ENCODE measurements at regions not wholly inside any gene's neighbourhood (a gene's known extent, or its start where the extent isn't known, plus 50 kb on each side); places are given as distances from the start of the nearest gene placed in this dataset.
"Not testable (repeated sequence)": the region's sequence is repeated elsewhere in the genome, so short reads cannot be mapped to it uniquely, and the experiment has no call there.

- TF ChIP-seq ZNF274 (IDR thresholded peaks at IDR 0.05; ENCODE audit: low read depth, low read length), result no peak
- no peak for TF ChIP-seq YY1 (IDR thresholded peaks at IDR 0.05; ENCODE audit: insufficient read depth, insufficient read length)
- TF ChIP-seq SUZ12 (IDR thresholded peaks at IDR 0.05; ENCODE audit: extremely low read depth, insufficient read depth, insufficient read length), result no peak
- Histone ChIP-seq H3K9me3 (ENCODE audit: insufficient read depth, low read length) (no peaks in the 10 kb centered on the region), H3K4me1 (ENCODE audit: insufficient read depth, insufficient read length) (no peaks in the 10 kb centered on the region), H3K27me3 (ENCODE audit: insufficient read depth, insufficient read length) (no peaks in the 10 kb centered on the region), H3K36me3 (ENCODE audit: insufficient read depth, insufficient read length, low read length) (no peaks in the 10 kb centered on the region), H3K4me3 (ENCODE audit: insufficient read length, low read depth) (no peak overlapping the region), H3K9ac (ENCODE audit: insufficient read length, low read depth) (no peak overlapping the region)
- DNase-seq (ENCODE audit: low read depth, low spot score), result no peak
Measured at GRCh38 chr12:83462419-83462818, 775.7 kb downstream of the TMTC2 start.

DNA sequence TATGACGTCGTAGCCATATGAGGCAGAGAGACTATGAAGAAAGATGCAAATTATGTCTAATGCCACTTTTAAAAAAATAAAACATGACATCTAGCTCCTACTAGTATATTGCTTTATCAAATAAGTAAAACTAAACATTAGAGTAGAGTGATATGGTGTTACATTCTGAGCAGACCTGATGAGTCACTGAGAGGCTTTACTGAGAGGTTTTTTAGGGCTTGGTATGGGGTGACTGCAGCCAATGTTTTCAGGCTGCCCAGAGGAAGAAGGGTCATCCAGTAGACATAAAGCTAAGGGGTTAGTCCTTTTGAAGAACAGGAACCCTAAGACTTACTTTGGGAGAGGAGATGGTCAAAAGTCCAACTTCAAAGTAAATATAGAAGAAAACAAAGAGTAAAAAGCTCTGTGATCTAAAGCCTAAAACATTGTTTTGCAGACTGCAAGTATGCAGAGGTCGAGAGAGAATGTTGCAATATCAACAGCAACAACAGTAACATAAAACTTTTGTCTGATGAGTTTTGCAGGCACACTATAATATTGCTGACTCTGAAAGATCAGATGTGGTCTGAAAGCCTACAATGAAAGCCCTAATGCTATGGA is 774.7 kb downstream of the TMTC2 start:
- no peak overlapping the region for H3K9ac ChIP-seq (ENCODE audit: insufficient read length, low read depth)
- H3K4me3 ChIP-seq (ENCODE audit: insufficient read length, low read depth), result no peak overlapping the region
- H3K9me3 ChIP-seq (ENCODE audit: insufficient read depth, low read length), result no peaks in the 10 kb centered on the region
- H3K4me1 ChIP-seq (ENCODE audit: insufficient read depth, insufficient read length), result no peaks in the 10 kb centered on the region
- no peaks in the 10 kb centered on the region for H3K27me3 ChIP-seq (ENCODE audit: insufficient read depth, insufficient read length)
- no peaks in the 10 kb centered on the region for H3K36me3 ChIP-seq (ENCODE audit: insufficient read depth, insufficient read length, low read length)
- no peak for TF ChIP-seq ZNF274 (IDR thresholded peaks at IDR 0.05; ENCODE audit: low read depth, low read length)
- DNase-seq (ENCODE audit: low read depth, low spot score), result no peak

GRCh38 chr12:83451189-83451588 is 764.5 kb downstream of the TMTC2 start:
- H3K27me3 ChIP-seq (ENCODE audit: insufficient read depth, insufficient read length), result no peaks in the 10 kb centered on the region
- TF ChIP-seq ZNF274 (IDR thresholded peaks at IDR 0.05; ENCODE audit: low read depth, low read length), result no peak
- no peak for TF ChIP-seq YY1 (IDR thresholded peaks at IDR 0.05; ENCODE audit: insufficient read depth, insufficient read length)
- TF ChIP-seq SUZ12 (IDR thresholded peaks at IDR 0.05; ENCODE audit: extremely low read depth, insufficient read depth, insufficient read length), result no peak
- H3K4me3 ChIP-seq (ENCODE audit: insufficient read length, low read depth), result no peak overlapping the region
- no peaks in the 10 kb centered on the region for H3K9me3 ChIP-seq (ENCODE audit: insufficient read depth, low read length)
- H3K36me3 ChIP-seq (ENCODE audit: insufficient read depth, insufficient read length, low read length), result no peaks in the 10 kb centered on the region
- no peak for DNase-seq (ENCODE audit: low read depth, low spot score)
- H3K4me1 ChIP-seq (ENCODE audit: insufficient read depth, insufficient read length), result no peaks in the 10 kb centered on the region
- H3K9ac ChIP-seq (ENCODE audit: insufficient read length, low read depth), result no peak overlapping the region

DNA sequence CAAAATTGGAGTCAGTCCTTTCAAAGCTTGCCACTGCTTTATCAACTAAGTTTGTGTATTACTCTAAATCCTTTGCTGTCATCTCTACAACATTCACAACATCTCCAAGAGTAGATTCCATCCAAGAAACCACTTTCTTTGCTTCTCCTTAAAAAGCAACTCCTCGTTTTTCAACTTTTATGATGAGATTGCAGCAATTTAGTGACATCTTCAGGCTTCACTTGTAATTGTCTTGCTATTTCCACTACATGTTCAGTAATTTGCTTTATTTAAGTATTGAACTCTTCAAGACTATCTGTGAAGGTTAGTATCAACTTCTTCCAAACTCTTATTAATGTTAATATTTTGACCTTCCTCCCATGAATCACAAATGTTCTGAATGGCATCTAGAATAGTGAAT is 747.9 kb downstream of the TMTC2 start:
- no peaks in the 10 kb centered on the region for H3K27me3 ChIP-seq (ENCODE audit: insufficient read depth, insufficient read length)
- no peaks in the 10 kb centered on the region for H3K9me3 ChIP-seq (ENCODE audit: insufficient read depth, low read length)
- DNase-seq (ENCODE audit: low read depth, low spot score), result no peak
- TF ChIP-seq YY1 (IDR thresholded peaks at IDR 0.05; ENCODE audit: insufficient read depth, insufficient read length) (no peak), ZNF274 (IDR thresholded peaks at IDR 0.05; ENCODE audit: low read depth, low read length) (no peak), SUZ12 (IDR thresholded peaks at IDR 0.05; ENCODE audit: extremely low read depth, insufficient read depth, insufficient read length) (no peak)
- H3K4me1 ChIP-seq (ENCODE audit: insufficient read depth, insufficient read length), result no peaks in the 10 kb centered on the region
- H3K36me3 ChIP-seq (ENCODE audit: insufficient read depth, insufficient read length, low read length), result no peaks in the 10 kb centered on the region
- no peak overlapping the region for H3K4me3 ChIP-seq (ENCODE audit: insufficient read length, low read depth)
- H3K9ac ChIP-seq (ENCODE audit: insufficient read length, low read depth), result no peak overlapping the region

DNA sequence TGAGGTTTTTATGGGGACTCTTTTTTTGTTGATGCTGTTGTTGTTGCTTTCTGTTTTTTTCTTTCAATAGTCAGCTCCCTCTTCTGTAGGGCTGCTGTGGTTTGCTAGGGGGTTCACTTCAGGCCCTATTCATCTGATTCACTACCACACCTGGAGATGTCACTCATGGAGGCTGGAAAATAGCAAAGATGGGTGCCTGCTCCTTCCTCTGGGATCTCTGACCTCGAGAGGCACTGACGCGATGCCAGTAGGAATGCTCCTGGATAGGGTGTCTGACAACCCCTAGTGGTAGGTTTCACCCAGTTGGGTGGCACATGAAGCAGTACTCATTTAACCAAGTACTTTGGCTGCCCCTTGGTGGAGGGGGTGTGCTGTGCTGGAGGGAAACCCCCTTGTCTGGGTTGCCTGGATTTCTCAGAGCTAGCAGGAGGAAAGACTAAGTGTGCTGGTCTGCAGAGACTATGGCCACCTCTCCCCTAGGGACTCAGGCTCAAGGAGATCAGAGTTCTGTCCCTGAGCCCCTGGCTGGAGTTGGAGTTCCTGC is 745.5 kb downstream of the TMTC2 start:
- TF ChIP-seq SUZ12 (IDR thresholded peaks at IDR 0.05; ENCODE audit: extremely low read depth, insufficient read depth, insufficient read length) (no peak), ZNF274 (IDR thresholded peaks at IDR 0.05; ENCODE audit: low read depth, low read length) (no peak), YY1 (IDR thresholded peaks at IDR 0.05; ENCODE audit: insufficient read depth, insufficient read length) (no peak)
- Histone ChIP-seq H3K4me1 (ENCODE audit: insufficient read depth, insufficient read length) (no peaks in the 10 kb centered on the region), H3K9me3 (ENCODE audit: insufficient read depth, low read length) (no peaks in the 10 kb centered on the region), H3K4me3 (ENCODE audit: insufficient read length, low read depth) (no peak overlapping the region), H3K27me3 (ENCODE audit: insufficient read depth, insufficient read length) (no peaks in the 10 kb centered on the region), H3K36me3 (ENCODE audit: insufficient read depth, insufficient read length, low read length) (no peaks in the 10 kb centered on the region), H3K9ac (ENCODE audit: insufficient read length, low read depth) (no peak overlapping the region)
- DNase-seq (ENCODE audit: low read depth, low spot score), result no peak

DNA sequence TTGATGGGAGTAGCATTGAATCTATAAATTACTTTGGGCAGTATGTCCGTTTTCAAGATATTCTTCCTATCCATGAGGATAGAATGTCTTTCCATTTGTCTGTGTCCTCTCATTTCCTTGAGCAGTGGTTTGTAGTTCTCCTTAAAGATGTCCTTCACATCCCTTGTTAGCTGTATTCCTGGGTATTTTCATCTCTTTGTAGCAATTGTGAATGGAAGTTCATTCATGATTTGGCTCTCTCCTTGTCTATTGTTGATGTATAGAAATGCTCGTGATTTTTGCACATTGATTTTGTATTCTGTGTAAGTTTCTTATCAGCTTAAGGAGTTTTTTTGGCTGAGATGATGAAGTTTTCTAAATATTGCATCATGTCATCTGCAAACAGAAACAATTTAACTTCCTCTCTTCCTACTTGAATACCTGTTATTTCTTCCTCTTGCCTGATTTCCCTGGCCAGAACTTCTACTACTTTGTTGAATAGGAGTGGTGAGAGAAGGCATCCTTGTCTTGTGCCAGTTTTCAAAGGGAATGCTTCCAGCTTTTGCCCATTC is 741.0 kb downstream of the TMTC2 start:
- H3K9ac ChIP-seq (ENCODE audit: insufficient read length, low read depth); DNase-seq (ENCODE audit: low read depth, low spot score); H3K36me3 ChIP-seq (ENCODE audit: insufficient read depth, insufficient read length, low read length); H3K27me3 ChIP-seq (ENCODE audit: insufficient read depth, insufficient read length); H3K9me3 ChIP-seq (ENCODE audit: insufficient read depth, low read length); H3K4me3 ChIP-seq (ENCODE audit: insufficient read length, low read depth); H3K4me1 ChIP-seq (ENCODE audit: insufficient read depth, insufficient read length): not testable (repeated sequence)

- H3K4me1 ChIP-seq (ENCODE audit: insufficient read depth, insufficient read length), result no peaks in the 10 kb centered on the region
- H3K9me3 ChIP-seq (ENCODE audit: insufficient read depth, low read length), result peaks cover 5% of the 10 kb centered on the region; the same call in 1 of the 2 replicates
- H3K36me3 ChIP-seq (ENCODE audit: insufficient read depth, insufficient read length, low read length), result no peaks in the 10 kb centered on the region
Measured at GRCh38 chr12:83414981-83415380, 728.3 kb downstream of the TMTC2 start.

More at GRCh38 chr12:83414981-83415380, 728.3 kb downstream of the TMTC2 start:
- Histone ChIP-seq H3K4me3 (ENCODE audit: insufficient read length, low read depth) (no peak overlapping the region), H3K27me3 (ENCODE audit: insufficient read depth, insufficient read length) (no peaks in the 10 kb centered on the region), H3K9ac (ENCODE audit: insufficient read length, low read depth) (no peak overlapping the region)
- no peak for DNase-seq (ENCODE audit: low read depth, low spot score)
- TF ChIP-seq ZNF274 (IDR thresholded peaks at IDR 0.05; ENCODE audit: low read depth, low read length), result no peak
- no peak for TF ChIP-seq SUZ12 (IDR thresholded peaks at IDR 0.05; ENCODE audit: extremely low read depth, insufficient read depth, insufficient read length)
- no peak for TF ChIP-seq YY1 (IDR thresholded peaks at IDR 0.05; ENCODE audit: insufficient read depth, insufficient read length)
